GM23248 (cell line): ENCODE measurements at regions not wholly inside any gene's neighbourhood (a gene's known extent, or its start where the extent isn't known, plus 50 kb on each side); places are given as distances from the start of the nearest gene placed in this dataset.

Source experiments
- DNase-seq: peaks from one replicate; pipeline ENCODE4 v3.0.0-alpha.2; 2015
- H2AFZ ChIP-seq: fragments of 200-600 bp; sonication (generic); 2 replicates; pipeline ENCODE4 v1.6.1; 2016; ENCODE audit warnings: antibody characterized with exemption
- H3F3A ChIP-seq: fragments of 200-600 bp; sonication (generic); 2 replicates; pipeline ENCODE4 v1.6.1; 2016; ENCODE audit warnings: mild to moderate bottlenecking, antibody characterized with exemption, mixed run types; ENCODE audit not compliant: insufficient read depth
- H3K27ac ChIP-seq: fragments of 200-600 bp; sonication (generic); 2 replicates; pipeline ENCODE4 v1.5.1; 2016; ENCODE audit warnings: mild to moderate bottlenecking
- H3K27me3 ChIP-seq: fragments of 200-600 bp; sonication (generic); replicated peaks from 2 replicates; pipeline ENCODE4 v1.6.1; 2016; ENCODE audit warnings: mild to moderate bottlenecking; ENCODE audit not compliant: insufficient read depth
- H3K36me3 ChIP-seq: fragments of 200-600 bp; sonication (generic); 2 replicates; pipeline ENCODE4 v1.6.1; 2016; ENCODE audit warnings: low read depth, mild to moderate bottlenecking
- H3K4me1 ChIP-seq: fragments of 200-600 bp; sonication (generic); 2 replicates; pipeline ENCODE4 v1.6.1; 2016; ENCODE audit warnings: mild to moderate bottlenecking; ENCODE audit not compliant: insufficient read depth
- H3K4me2 ChIP-seq: fragments of 200-600 bp; sonication (generic); one replicate; pipeline ENCODE4 v1.6.1; 2016; ENCODE audit warnings: mild to moderate bottlenecking; ENCODE audit not compliant: unreplicated experiment
- H3K4me3 ChIP-seq: fragments of 200-600 bp; sonication (generic); 2 replicates; pipeline ENCODE4 v1.5.1; 2016; ENCODE audit warnings: mild to moderate bottlenecking
- H3K79me2 ChIP-seq: fragments of 200-600 bp; sonication (generic); 2 replicates; pipeline ENCODE4 v1.6.1; 2016; ENCODE audit warnings: mild to moderate bottlenecking; ENCODE audit not compliant: insufficient read depth
- H3K9ac ChIP-seq: fragments of 200-600 bp; sonication (generic); 2 replicates; pipeline ENCODE4 v1.6.1; 2016; ENCODE audit warnings: mild to moderate bottlenecking
- H3K9me2 ChIP-seq: fragments of 200-600 bp; sonication (generic); 2 replicates; pipeline ENCODE4 v1.6.1; 2016; ENCODE audit warnings: mixed run types, mild to moderate bottlenecking, moderate library complexity; ENCODE audit not compliant: insufficient read depth
- H3K9me3 ChIP-seq: fragments of 200-600 bp; sonication (generic); one replicate; pipeline ENCODE4 v1.6.1; 2017; ENCODE audit warnings: low read depth
- H4K20me1 ChIP-seq: fragments of 200-600 bp; sonication (generic); 2 replicates; pipeline ENCODE4 v1.6.0; 2016; ENCODE audit not compliant: insufficient read depth
- EZH2 ChIP-seq: fragments of 200-600 bp; sonication (generic); IDR thresholded peaks from 2 replicates; pipeline ENCODE4 v1.6.1; 2018; ENCODE audit warnings: antibody characterized with exemption, mild to moderate bottlenecking; ENCODE audit not compliant: insufficient read depth, poor library complexity, severe bottlenecking
- EZH2phosphoT487 ChIP-seq: fragments of 200-600 bp; sonication (generic); IDR thresholded peaks from 2 replicates; pipeline ENCODE4 v1.6.1; 2018; ENCODE audit warnings: antibody characterized with exemption, moderate library complexity, mild to moderate bottlenecking, low read depth; ENCODE audit not compliant: insufficient read depth
- WGBS, 2 experiments: methylation state at CpG; one replicate each; pipeline ENCODE4 v1.1.6; 2015 to 2017; ENCODE audit warnings: low lambda C conversion rate in 2 of 2, low coverage in 1 of 2; ENCODE audit errors: missing lambda C conversion rate in 2 of 2; 5-methylcytosine and 5-hydroxymethylcytosine counted together
- in situ Hi-C: fragments of 300-500 bp; cut with MboI; formaldehyde crosslinking; loops from 2 replicates; pipeline ENCODE4 v1.15.0; 2020

GRCh38 chr10:5583525-5584175, 58.9 kb downstream of the CALML3 start:
- TF ChIP-seq EZH2 = no peak
- no peaks in the 10 kb centered on the region for H3K9me2 ChIP-seq
- no peaks in the 10 kb centered on the region for H3K27me3 ChIP-seq
- no peak overlapping the region for H3K4me3 ChIP-seq
- no peaks in the 10 kb centered on the region for H4K20me1 ChIP-seq
- no peaks in the 10 kb centered on the region for H3K9me3 ChIP-seq
- WGBS, 2 experiments = 96 to 97% methylated on average over 18 of the region's 18 CpGs
- H3K9ac ChIP-seq = no peak overlapping the region
- H3F3A ChIP-seq = peaks cover 22% of the 10 kb centered on the region
- H2AFZ ChIP-seq = no peak overlapping the region
- no peak for DNase-seq
- H3K27ac ChIP-seq = no peak overlapping the region
- no peaks in the 10 kb centered on the region for H3K36me3 ChIP-seq
- peaks cover 27% of the 10 kb centered on the region for H3K4me1 ChIP-seq
- H3K4me2 ChIP-seq = no peak overlapping the region
- H3K79me2 ChIP-seq = no peaks in the 10 kb centered on the region
- in situ Hi-C loops = no loop called here

DNA sequence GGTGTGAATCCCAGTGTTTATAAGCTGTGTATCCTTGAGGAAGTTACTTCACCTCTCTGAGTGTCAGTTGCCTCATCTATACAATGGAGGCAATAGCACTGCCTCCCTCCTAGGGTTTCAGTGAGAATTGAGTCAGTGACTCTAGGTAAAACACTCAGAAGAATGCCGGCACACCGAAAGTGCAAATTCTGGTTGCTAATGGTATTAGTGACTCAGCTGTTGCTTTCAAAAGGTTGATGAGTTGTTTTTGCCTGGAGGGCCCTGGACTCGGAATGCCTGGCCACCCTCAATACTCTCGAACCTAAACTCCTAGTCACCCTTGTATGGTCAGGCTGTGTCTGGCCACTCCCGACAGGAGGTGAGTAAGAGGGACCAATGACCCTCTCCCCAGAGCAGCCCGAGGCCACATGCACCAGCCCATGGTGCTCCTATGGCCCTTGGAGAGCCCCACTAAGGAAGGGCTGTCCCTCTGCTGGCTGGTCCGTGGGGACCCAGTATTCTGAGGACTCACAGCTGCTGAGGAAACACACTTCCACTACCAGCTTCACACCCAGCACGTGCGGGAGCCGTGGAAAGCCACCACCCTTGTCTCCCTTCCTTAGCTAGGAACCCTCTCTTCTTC, 60.2 kb downstream of the CALML3 start:
- Histone ChIP-seq H3F3A (peaks cover 22% of the 10 kb centered on the region), H2AFZ (peak overlapping the region; percentile 25; the same call in 1 of the 2 replicates), H3K36me3 (no peaks in the 10 kb centered on the region), H3K4me3 (no peak overlapping the region), H3K79me2 (no peaks in the 10 kb centered on the region), H3K27me3 (no peaks in the 10 kb centered on the region), H3K9me2 (no peaks in the 10 kb centered on the region), H3K9me3 (no peaks in the 10 kb centered on the region), H3K9ac (peak overlapping the region; percentile 44), H4K20me1 (no peaks in the 10 kb centered on the region), H3K27ac (peak overlapping the region; percentile 86), H3K4me2 (no peak overlapping the region), H3K4me1 (peaks cover 30% of the 10 kb centered on the region)
- DNase-seq = peak; percentile 98
- no peak for TF ChIP-seq EZH2
- TF ChIP-seq EZH2phosphoT487 = no peak
- WGBS, 2 experiments = 28 to 33% methylated on average over 10 of the region's 10 CpGs
- in situ Hi-C loops = no loop called here

GRCh38 chr10:5585517-5586206, 60.9 kb downstream of the CALML3 start:
- H2AFZ ChIP-seq = peak overlapping the region; percentile 25; the same call in 1 of the 2 replicates
- H3K79me2 ChIP-seq = no peaks in the 10 kb centered on the region
- WGBS, 2 experiments = 59 to 63% methylated on average over 7 of the region's 7 CpGs
- in situ Hi-C loops = no loop called here
- H3K27me3 ChIP-seq = no peaks in the 10 kb centered on the region
- TF ChIP-seq EZH2phosphoT487 (no peak), EZH2 (no peak)
- peaks cover 33% of the 10 kb centered on the region for H3K4me1 ChIP-seq
- H3K4me3 ChIP-seq = no peak overlapping the region
- no peaks in the 10 kb centered on the region for H3K9me3 ChIP-seq
- no peaks in the 10 kb centered on the region for H4K20me1 ChIP-seq
- H3F3A ChIP-seq = peaks cover 22% of the 10 kb centered on the region
- H3K9me2 ChIP-seq = no peaks in the 10 kb centered on the region
- H3K9ac ChIP-seq = peak overlapping the region; percentile 44
- H3K36me3 ChIP-seq = no peaks in the 10 kb centered on the region
- peak overlapping the region; percentile 86 for H3K27ac ChIP-seq
- DNase-seq = peak; percentile 40
- no peak overlapping the region for H3K4me2 ChIP-seq

- Histone ChIP-seq H3K27ac (no peak overlapping the region), H3K9ac (no peak overlapping the region), H3K36me3 (no peaks in the 10 kb centered on the region), H2AFZ (no peak overlapping the region), H3K9me2 (no peaks in the 10 kb centered on the region), H3F3A (peaks cover 22% of the 10 kb centered on the region), H4K20me1 (no peaks in the 10 kb centered on the region), H3K9me3 (no peaks in the 10 kb centered on the region), H3K4me1 (peaks cover 33% of the 10 kb centered on the region), H3K4me3 (no peak overlapping the region), H3K27me3 (no peaks in the 10 kb centered on the region), H3K4me2 (no peak overlapping the region), H3K79me2 (no peaks in the 10 kb centered on the region)
- in situ Hi-C loops = no loop called here
- TF ChIP-seq EZH2phosphoT487 = no peak
- TF ChIP-seq EZH2 = no peak
- DNase-seq = no peak
- WGBS, 2 experiments = 74 to 77% methylated on average over 25 of the region's 25 CpGs
Measured at GRCh38 chr10:5587151-5588079, 62.7 kb downstream of the CALML3 start.
